ENCODE measurements at regions not wholly inside any gene's neighbourhood (a gene's known extent, or its start where the extent isn't known, plus 50 kb on each side); places are given as distances from the start of the nearest gene placed in this dataset.

DNA sequence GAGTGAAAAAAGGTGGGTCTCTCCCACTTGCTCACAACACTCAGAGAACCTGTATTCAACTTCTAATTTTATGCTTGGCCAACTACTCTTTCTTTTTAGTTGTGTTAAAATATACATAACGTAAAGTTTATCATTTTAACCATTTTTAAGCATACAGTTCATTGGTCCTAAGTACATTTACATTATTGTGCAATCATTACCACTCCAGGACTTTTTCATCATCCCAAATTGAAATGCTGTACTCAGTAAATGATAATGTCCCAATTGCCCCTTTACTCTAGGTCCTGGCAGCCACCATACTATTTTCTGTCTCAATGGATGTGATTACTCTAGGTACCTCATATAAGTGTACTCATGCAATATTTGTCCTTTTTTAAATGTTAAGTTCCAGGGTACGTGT lies 212.3 kb upstream of the PLXNA2 start:
- no peak for TF ChIP-seq POLR2AphosphoS5 (IDR thresholded peaks at IDR 0.05; ENCODE audit: low read depth, low read length)
- TF ChIP-seq POLR2A (IDR thresholded peaks at IDR 0.05; ENCODE audit: low read depth, low read length) = no peak
- TF ChIP-seq TAF1 (IDR thresholded peaks at IDR 0.05; ENCODE audit: borderline replicate concordance, low read depth, low read length) = no peak

Data from GM12892 (cell line).